HG02870 (cell line): ENCODE measurements at regions not wholly inside any gene's neighbourhood (a gene's known extent, or its start where the extent isn't known, plus 50 kb on each side); places are given as distances from the start of the nearest gene placed in this dataset.

Experiments used
- ATAC-seq: cut with Tn5 transposase; IDR thresholded peaks from one replicate; pipeline ENCODE4 v1.9.1; 2021; ENCODE audit warnings: mild to moderate bottlenecking, moderate library complexity; ENCODE audit not compliant: unreplicated experiment

DNA sequence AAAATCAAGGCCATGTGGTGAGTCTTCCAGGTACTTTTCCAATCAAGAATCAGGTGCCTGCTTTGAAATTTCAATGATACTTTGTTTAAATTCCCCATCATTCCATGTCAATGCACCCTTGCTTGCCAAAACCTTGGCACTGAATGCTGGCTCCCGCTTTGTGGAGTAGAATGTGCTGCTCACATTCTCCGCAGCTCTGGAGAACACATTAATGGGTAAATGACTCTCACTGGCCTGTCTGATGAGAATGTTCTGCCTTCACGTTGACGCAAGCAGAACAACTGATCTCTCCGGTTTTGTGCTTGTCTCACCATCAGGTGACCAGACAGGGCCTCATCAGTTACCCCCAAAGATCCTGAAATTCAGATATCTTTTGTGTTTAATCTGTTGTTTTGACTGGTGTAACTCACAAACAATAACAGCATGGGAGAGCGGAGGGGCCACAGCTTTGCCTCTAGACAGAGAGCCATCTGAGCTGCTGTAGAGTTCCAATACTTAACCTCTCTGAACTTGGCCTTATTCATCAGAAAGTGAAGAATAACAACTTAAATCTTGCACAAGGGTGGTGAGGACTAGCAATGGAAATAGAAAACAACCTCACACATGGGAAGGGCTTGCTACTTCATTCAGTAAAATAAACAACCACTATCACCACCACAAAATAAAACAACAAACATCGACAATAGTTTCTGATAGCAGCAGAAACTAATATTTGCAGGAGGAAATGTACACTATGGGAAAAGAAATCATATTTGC lies 276.9 kb upstream of the IGFBP3 start:
- ATAC-seq: no peak

DNA sequence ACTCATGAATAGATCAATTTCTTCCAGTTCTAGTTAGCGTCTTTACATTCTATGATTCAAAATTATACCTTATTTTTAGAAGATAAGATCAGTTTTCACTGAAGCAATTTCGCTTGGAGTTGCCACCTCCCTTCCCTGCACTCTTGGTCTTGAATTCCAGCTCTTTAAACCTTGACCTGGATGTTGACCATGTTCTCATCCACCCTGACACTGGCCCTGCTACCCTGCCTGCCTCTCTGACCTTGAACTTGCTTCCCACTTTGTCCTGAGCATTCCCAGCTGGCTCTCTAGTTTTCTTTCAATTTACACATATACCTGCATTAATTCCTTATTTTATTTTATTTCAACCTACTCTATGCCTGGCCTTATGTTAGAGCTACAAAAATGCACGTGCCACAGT lies 274.9 kb upstream of the IGFBP3 start:
- no peak for ATAC-seq

DNA sequence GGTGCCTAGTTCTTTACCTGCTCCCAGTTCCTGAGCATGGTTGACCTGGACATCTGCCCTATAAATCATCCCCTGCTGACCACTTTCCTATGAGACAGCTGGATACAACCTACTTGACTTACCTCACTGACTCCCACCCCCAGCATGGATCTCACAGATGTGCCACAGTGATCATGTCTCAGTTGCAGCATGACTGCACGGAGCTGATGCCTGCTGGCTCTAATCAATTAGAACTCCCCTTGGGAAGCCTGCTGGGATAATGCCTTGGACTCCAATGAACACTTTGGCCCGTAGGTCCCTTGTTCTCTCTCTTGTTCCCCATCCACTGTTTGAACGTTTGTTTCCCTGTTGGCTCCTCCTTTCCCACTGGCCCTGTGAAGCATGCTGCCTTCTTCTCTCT lies 271.2 kb upstream of the IGFBP3 start:
- ATAC-seq: no peak

DNA sequence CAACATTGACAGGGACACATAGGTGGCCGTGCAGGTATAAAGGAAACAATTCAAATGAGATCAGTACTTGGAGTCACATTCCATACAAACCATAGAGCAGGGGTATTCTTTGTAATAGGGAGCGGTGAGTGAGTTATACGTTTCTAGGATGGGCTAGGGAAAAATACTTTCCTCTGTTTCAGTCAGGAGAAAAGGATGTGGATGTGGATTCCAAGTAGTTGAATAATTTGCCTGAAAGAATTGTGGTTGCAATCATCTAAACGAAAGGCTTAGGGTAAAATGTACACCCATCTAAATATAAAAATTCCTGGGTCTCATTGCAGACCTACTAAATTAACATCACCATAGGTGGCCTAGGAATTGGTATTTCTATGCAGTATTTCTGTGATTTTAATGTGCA lies 270.7 kb upstream of the IGFBP3 start:
- ATAC-seq: no peak

DNA sequence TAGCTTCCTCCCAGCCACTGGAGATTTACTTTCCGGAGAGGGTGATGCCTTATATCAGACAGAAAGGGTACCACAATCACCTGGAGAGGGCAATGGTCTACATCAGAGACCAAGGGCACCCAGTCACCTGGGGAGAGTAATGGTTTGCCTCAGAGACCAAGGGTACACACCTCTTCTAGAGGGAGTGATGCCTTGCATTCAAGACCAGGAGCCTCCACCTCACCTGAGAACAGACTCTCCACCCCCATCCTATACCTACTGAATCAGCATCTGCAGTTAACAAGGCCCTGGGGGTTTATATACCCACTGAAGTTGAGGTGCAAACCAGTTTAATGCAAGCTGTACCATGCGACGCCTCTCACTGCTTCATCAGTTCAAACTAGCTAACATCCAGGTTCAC lies 270.2 kb upstream of the IGFBP3 start:
- ATAC-seq: no peak

DNA sequence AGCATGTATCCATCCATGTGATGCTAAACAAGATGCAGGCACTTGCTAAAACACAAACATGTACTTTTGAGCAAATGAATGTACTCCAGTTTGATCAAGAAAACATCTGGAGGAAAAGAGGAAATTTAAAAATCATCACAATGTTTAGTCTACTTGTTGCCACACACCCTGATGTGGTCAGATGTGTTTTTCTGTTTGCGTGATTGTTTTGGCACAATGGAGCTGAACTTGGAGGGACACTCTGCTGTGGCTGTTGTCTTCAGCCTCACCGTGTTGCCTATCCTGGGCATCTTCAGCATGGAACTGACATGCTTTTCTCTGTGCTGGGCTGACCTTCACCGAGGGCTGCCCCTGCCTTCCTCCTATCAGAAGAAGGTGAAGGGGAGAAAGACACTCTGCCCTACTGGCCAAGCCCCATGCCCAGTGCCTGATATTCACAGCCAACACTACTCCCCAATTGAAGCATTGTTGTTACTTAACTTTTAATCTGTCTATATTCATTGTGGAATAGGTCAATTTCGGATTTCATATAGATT lies 268.3 kb upstream of the IGFBP3 start:
- no peak for ATAC-seq

DNA sequence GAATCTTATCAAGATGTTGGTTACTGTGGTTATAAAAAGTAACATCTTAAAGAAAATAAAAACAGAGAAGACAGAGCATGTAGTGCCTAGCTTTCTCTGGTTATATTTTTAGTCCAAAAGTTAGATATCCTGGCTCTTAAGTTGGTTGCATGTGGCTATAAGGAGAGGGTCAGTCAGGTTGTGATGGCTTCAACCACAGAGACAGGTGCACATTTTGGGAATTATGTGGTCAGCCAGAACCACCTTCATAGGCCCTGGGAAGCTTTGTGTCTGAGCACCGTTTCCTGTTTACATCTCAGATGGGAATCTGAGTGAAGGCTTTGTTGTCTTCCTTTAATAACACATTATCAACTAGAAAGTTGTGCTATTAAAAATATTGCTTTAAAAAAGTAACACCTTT lies 265.1 kb upstream of the IGFBP3 start:
- ATAC-seq: no peak

DNA sequence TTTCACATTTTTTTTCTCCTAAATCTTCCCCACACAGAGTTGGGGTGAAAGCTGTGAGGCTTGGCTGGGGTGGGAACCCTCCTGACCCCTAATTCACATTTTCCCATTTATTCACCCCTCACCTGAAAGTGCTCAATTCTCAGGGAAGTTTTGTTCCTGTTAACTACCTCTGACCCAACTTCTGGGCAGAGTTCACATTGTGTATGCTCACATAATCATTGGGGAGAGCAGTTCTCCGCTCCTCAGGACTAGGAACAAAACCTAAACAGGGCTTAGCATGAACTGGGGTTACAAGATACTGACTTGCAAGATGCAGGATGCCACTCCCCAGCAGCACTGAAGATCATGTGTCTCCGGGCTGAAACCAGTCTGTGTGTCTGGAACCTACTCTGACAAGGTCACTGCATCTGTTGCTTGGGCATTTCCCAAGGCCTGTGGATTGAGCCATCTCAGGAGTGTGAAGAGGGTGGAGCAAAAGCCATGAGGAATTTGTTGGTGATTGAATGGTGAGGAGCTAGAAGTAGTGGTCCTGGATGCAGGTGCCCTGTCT lies 258.1 kb upstream of the IGFBP3 start:
- no peak for ATAC-seq

DNA sequence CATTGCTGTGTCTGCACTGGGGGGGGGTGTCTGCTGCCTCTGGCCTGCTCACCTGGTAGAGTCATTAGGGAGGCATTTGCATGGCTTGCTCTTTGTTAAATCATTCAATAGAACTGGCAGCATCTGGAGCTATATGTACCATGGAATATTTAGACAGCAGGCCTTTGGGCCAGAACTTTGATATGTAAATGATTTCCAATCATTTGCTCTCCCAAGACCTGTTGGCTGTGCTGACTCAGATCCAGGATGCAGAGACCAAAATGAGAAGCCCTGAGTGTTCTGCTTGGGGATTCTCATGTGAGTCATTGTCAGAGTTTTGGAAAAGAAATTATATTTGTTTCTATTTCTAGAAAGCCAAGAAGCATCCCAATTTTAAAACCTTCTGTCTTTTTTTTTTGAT lies 257.6 kb upstream of the IGFBP3 start:
- no peak for ATAC-seq

DNA sequence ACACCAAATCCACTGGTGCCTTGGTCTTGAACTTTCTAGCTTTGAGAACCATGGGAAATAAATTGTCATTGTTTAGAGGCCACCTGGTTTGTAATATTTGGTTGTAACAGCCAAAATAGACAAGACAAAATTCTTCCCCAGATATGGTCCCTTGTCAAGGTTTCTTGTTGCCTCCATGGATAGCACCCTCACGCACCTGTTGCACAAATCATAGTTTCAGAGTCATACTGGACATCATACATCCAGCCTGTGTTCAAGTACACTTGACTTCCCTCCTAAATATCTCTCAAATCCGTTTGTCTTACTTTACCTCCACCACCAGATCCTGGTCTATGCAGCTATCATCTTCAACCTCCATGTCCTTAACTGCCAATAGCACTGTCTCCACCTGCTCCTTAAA lies 256.7 kb upstream of the IGFBP3 start:
- ATAC-seq: no peak

DNA sequence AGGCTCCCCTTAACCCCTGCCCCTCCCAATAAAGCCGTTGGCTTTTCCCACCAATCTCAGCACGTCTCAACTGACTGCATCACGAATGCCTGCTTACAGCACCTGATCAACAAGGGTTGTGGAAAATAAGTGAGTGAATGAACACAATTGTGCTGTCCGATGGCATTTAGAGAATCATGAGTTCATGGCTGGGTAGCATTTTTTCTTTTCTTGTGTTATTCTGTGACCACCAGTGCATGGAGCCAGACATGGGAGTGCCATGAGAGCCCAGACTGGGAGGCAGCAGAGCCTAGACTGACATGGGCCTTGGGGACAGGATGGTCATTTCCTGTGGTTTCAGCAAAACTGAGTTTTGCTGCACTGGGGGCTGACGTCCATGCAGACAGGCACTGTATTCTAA lies 254.1 kb upstream of the IGFBP3 start:
- ATAC-seq: no peak

DNA sequence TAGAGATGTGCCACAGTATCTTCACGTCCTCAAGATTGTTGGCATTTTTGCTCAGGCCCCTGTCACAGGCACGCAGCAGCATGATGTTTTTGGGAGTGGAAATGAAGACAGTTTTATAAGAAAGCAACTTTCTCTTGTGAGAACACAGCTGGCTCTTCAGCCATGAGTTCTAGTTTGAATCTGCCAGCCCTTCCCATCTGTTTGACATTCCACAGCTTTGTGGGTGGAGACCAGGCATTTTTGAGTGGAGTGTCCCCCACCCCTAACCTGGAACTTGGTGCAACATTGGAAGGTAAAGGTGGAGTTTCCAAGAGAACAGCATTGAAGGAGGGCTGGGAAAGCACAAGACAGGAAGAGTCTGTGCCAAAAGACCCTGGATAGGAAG lies 253.1 kb upstream of the IGFBP3 start:
- no peak for ATAC-seq

DNA sequence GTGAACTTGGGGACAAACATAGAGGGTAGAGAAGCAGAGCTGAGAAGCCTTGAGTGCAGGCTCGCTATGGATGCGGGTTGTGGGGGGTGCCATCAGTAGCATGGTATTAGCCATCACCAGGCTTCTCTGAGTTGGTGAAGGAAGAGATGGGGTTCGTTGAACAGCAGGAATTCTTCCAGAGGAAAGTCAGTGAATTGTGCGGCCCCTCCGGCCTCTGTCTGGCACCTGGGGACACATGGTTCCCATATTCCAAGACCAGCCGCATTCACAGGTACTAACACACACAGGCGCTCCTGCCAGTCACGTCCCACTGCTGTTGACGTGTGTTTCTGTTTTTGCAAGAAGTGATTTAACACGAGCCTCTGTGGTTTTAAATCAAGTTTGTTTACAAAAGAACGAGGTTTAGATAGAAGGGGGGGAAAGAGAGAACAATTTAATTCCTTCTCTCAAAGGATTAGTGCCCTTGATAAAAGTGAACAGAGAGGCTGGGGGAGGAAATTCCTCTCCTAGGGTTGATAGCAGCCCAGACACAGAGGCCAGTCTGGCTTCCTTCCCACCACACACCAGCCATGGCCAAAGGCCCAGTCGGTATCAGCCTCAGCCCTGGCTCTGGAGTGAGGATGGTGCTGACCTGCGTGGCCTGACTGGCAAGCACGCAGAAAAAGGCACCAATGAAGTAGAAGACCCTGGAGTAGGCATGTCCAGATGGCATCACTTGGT lies 252.6 kb upstream of the IGFBP3 start:
- ATAC-seq: no peak

DNA sequence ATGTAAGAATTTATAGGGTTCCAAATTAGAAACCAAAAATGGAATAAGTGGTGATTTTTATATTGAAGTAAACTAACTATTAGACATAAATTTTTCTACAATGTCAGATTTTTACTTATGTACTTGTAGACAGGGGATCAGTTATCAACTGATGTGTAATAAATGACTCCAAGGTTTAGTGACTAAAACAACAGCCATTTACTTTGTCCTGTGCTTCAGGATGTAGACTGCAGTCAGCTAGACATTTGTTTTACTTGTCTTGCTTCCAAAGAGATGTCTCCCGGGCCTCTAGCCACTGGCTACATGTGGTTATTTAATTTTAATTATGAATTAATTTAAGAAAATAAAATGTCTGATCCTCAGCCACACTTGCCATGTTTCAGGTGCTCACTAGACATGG lies 249.7 kb upstream of the IGFBP3 start:
- no peak for ATAC-seq

DNA sequence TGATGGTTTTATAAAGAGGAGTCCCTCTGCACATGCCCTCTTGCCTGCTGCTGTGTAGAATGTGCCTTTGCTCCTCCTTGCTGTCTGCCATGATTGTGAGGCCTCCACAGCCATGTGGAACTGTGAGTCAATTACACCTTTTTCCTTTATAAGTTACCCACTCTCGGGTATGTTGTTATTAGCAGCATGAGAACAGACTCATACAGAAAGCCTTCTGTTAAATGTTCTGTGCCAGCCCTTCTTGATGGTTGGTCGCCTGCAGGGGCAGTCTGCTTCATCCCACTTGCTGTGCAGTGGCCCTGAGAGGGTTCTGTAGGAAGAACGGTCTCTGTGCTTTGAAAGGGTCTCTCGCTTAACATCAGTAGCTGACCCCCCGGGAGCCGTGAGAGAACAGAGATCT lies 248.9 kb upstream of the IGFBP3 start:
- ATAC-seq: no peak

DNA sequence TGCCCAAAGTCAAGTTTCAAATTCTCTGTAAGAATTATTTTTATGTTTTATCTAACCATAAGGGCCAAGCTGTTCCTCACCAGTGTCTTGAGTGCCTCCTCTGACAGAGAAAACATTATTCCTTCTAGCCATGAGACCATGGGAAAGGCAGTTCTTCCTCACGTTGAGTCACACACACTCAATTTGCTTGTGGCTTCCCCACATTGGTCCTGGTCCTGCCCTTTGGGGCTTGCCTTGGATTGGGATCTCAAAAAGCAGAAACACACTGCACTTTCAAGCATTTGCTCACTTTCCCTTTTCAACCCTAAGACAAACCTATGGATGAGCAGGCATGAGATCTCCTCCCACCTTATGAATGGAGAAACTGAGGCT lies 248.3 kb upstream of the IGFBP3 start:
- no peak for ATAC-seq

DNA sequence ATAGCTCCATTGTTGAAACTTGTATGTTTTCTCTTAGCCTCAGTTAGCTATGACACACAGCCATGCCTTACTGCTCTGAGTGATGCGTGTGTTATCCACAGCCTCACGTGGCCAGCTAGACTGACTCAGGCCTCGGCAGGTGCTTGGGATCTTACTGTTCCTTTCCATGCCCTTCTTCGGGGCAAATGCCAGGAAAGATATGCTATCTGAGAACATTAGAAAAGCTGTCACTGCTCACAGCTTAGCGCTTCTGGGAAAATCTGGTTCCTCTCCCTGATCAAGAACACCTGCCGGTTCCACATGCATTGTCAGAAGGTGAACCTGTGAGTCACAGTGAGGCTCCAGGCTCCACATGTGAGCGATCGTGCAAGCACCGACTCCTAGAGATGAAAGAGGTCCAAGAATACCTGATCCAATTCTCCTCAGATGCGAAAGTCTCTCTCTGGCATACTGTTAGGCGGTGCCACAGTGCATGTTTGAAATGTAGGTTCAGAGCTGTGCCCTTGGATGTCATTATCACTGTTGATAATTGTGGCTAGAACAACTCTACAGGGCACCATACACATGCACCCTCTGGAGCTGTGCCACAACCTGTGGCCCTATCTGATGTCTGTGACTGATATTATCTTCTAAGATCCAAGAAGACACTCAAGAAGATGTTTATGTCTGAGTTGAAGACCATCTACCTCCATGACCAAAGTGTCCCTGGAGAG lies 247.8 kb upstream of the IGFBP3 start:
- ATAC-seq: no peak

DNA sequence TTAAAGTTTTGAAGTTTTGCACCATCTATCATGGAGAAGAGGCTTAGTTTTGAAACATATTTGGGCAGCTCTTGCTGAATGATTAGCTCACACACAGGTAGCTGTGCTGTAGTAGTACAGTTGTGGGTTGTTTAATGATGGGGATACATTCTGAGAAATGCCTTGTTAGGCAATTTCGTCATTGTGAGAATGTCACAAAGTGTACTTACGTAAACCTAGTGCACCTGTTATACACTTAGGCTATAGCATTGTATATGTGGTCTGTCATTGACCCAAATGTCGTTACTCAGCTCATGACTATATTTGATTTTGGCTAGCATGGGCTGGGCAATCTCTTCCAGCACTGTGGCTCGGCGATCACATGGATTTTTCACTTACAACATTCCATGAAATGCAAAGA lies 247.2 kb upstream of the IGFBP3 start:
- no peak for ATAC-seq

DNA sequence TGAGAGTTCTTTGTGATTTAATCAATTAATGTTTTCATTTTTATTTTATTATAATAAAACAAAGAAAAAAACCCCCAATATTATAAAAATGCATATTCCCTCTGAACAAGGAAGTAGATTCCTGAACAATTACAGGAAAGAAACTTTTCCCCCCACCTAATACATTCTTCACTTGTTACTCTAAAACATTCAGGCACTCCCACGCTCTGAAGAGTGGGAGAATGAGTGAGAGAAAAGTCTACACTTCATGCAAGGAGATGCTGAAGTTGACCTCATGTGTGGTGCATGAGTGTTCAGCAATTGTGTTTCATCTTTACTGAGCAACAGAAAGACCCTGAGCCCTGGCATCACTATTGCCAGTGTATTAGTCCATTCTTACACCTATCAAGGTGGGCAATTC lies 244.2 kb upstream of the IGFBP3 start:
- no peak for ATAC-seq

DNA sequence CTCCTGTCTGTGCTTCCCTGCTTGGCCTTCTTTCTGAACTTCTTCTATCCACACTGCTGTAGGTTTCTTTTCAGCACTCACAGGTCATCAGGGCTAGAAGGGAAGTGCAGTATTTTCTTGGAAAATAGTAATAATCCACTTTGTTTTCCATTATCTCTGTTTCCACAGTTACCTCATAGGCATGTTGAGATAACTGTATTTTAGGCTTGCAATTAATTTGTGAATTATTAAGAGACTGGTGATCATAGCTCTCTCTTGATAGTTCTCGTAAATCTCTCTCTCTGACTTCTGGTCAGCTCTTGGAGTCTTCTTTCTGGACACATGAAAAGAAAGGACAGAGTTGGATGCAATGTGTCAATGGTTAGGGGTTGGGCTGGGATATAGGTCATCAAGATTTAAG lies 243.6 kb upstream of the IGFBP3 start:
- no peak for ATAC-seq

DNA sequence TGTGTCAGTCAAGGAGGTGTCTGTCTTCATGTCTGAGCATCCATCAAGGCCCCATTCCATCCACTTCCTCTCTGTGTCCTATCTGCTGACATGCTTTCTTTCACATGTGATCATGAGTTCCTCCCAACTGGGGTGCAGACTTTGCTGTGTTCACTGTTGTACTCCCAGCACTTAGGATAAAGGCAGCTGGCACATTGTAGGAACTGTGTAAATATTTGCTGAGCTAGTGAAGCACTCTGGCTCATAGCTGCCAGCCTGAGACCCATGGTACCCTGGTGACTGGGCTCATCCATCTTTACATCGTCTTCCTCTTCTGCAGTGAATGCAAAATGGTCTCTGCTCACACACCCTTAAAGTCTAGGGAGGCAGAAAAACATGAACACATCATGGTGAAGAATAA lies 242.2 kb upstream of the IGFBP3 start:
- ATAC-seq: no peak

DNA sequence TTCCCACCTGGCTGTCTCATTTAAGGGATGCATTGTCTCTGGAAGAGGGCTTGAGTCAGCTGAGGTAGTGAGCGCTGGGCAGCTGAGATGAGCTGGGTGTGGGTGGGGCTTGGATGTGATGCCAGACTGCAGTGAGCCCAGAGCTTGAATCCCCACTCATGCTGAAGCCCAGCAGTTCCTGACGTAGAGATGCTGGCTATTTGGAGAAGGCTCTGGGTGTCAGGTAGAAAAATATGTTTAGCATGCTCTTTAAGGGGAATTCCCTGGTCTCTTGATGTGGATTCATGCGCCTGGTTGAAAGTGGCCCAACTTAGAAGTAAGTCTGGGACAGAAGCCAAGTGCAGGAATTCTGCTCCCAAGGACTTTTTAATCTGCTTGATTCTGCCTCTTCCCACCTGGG lies 241.5 kb upstream of the IGFBP3 start:
- ATAC-seq: no peak
